SU-DHL-6 (cell line): ENCODE measurements at regions not wholly inside any gene's neighbourhood (a gene's known extent, or its start where the extent isn't known, plus 50 kb on each side); places are given as distances from the start of the nearest gene placed in this dataset.

Experiments
- EZH2phosphoT487 ChIP-seq: fragments of 200-600 bp; sonication (generic), shearing (Covaris generic); conservative IDR thresholded peaks from 2 replicates; pipeline ENCODE4 v1.6.1; 2018; ENCODE audit warnings: mild to moderate bottlenecking, antibody characterized with exemption, low read length, moderate library complexity, mixed read lengths
- TF ChIP-seq, protein P1 (sequence below): fragments of 200-600 bp; sonication (generic); IDR thresholded peaks from one replicate; pipeline ENCODE4 v1.5.1; 2017; ENCODE audit warnings: antibody characterized with exemption, mild to moderate bottlenecking, low read length, moderate library complexity; ENCODE audit not compliant: insufficient read depth, poor library complexity, severe bottlenecking

DNA sequence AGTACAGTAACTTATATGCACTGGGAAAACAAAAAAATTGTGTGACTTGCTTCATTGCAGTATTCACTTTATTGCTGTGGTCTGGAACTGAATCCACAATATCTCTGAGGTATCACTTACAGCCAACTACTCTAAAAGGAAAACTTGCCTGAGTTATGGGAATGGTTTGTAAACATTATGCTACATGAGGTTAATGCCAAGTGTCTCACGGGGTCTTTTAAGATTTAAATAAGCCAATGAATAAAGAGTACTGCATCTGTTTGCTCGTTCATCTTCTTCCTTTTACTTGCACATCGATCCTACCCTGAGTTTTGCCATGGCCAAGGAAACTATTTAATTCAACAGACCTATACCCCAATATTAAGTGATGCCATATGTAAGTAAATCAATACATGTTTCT, 72.0 kb upstream of the API5 start:
- TF ChIP-seq, protein P1, sequence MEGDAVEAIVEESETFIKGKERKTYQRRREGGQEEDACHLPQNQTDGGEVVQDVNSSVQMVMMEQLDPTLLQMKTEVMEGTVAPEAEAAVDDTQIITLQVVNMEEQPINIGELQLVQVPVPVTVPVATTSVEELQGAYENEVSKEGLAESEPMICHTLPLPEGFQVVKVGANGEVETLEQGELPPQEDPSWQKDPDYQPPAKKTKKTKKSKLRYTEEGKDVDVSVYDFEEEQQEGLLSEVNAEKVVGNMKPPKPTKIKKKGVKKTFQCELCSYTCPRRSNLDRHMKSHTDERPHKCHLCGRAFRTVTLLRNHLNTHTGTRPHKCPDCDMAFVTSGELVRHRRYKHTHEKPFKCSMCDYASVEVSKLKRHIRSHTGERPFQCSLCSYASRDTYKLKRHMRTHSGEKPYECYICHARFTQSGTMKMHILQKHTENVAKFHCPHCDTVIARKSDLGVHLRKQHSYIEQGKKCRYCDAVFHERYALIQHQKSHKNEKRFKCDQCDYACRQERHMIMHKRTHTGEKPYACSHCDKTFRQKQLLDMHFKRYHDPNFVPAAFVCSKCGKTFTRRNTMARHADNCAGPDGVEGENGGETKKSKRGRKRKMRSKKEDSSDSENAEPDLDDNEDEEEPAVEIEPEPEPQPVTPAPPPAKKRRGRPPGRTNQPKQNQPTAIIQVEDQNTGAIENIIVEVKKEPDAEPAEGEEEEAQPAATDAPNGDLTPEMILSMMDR, result no peak
- no peak for TF ChIP-seq EZH2phosphoT487
